WERI-Rb-1 (cell line): ENCODE measurements at regions not wholly inside any gene's neighbourhood (a gene's known extent, or its start where the extent isn't known, plus 50 kb on each side); places are given as distances from the start of the nearest gene placed in this dataset.
A peak's percentile ranks its signal among the peaks of the same experiment; 100 is the strongest.

Experiments used
- DNase-seq: peaks from one replicate; pipeline ENCODE4 v3.0.0-alpha.2; 2020
- H3K27ac ChIP-seq: fragments of 250-450 bp; sonication (Bioruptor Pico); 2 replicates; pipeline ENCODE4 v1.5.1; 2020; ENCODE audit warnings: mild to moderate bottlenecking, moderate library complexity
- H3K27me3 ChIP-seq: fragments of 250-450 bp; sonication (Bioruptor Pico); 2 replicates; pipeline ENCODE4 v1.5.1; 2021; ENCODE audit warnings: mild to moderate bottlenecking, low read depth, moderate library complexity; ENCODE audit not compliant: insufficient read depth, severe bottlenecking
- H3K36me3 ChIP-seq: fragments of 250-450 bp; sonication (Bioruptor Pico); 2 replicates; pipeline ENCODE4 v1.5.1; 2020; ENCODE audit warnings: mild to moderate bottlenecking, moderate library complexity
- H3K4me3 ChIP-seq: 2 replicates; pipeline ENCODE4 v1.5.1; 2011; ENCODE audit warnings: low read depth, mild to moderate bottlenecking, control low read depth, low read length
- H3K9me3 ChIP-seq: fragments of 250-450 bp; sonication (Bioruptor Pico); 2 replicates; pipeline ENCODE4 v1.5.1; 2021; ENCODE audit warnings: mild to moderate bottlenecking, moderate library complexity; ENCODE audit not compliant: severe bottlenecking
- CTCF ChIP-seq: IDR thresholded peaks from 2 replicates; pipeline ENCODE4 v1.5.1; 2011; ENCODE audit warnings: low read depth, mild to moderate bottlenecking, control low read depth, inconsistent platforms, low read length

GRCh38 chr13:74040200-74040599, 94.0 kb downstream of the KLF12 start:
- Histone ChIP-seq H3K36me3 (no peaks in the 10 kb centered on the region), H3K27ac (no peak overlapping the region), H3K27me3 (no peaks in the 10 kb centered on the region), H3K4me3 (no peak overlapping the region), H3K9me3 (no peaks in the 10 kb centered on the region)
- peak; percentile 82 for TF ChIP-seq CTCF
- DNase-seq, result peak; percentile 67

GRCh38 chr13:74039667-74040066, 94.5 kb downstream of the KLF12 start:
- Histone ChIP-seq H3K9me3 (no peaks in the 10 kb centered on the region), H3K36me3 (no peaks in the 10 kb centered on the region), H3K27ac (no peak overlapping the region), H3K27me3 (no peaks in the 10 kb centered on the region), H3K4me3 (no peak overlapping the region)
- no peak for TF ChIP-seq CTCF
- no peak for DNase-seq

GRCh38 chr13:74039154-74039553, 95.0 kb downstream of the KLF12 start:
- Histone ChIP-seq H3K4me3 (no peak overlapping the region), H3K9me3 (no peaks in the 10 kb centered on the region), H3K36me3 (no peaks in the 10 kb centered on the region), H3K27me3 (no peaks in the 10 kb centered on the region), H3K27ac (no peak overlapping the region)
- TF ChIP-seq CTCF, result no peak
- no peak for DNase-seq

- Histone ChIP-seq H3K9me3 (no peaks in the 10 kb centered on the region), H3K27ac (no peak overlapping the region), H3K36me3 (no peaks in the 10 kb centered on the region), H3K4me3 (no peak overlapping the region), H3K27me3 (no peaks in the 10 kb centered on the region)
- DNase-seq, result no peak
- no peak for TF ChIP-seq CTCF
These were observed 96.4 kb downstream of the KLF12 start for GRCh38 chr13:74037762-74038161.

GRCh38 chr13:74036373-74036772, 97.8 kb downstream of the KLF12 start:
- Histone ChIP-seq H3K9me3 (no peaks in the 10 kb centered on the region), H3K27me3 (no peaks in the 10 kb centered on the region), H3K36me3 (no peaks in the 10 kb centered on the region), H3K27ac (no peak overlapping the region), H3K4me3 (no peak overlapping the region)
- no peak for TF ChIP-seq CTCF
- no peak for DNase-seq

GRCh38 chr13:74035896-74036295, 98.3 kb downstream of the KLF12 start:
- Histone ChIP-seq H3K27me3 (no peaks in the 10 kb centered on the region), H3K36me3 (no peaks in the 10 kb centered on the region), H3K4me3 (no peak overlapping the region), H3K9me3 (no peaks in the 10 kb centered on the region), H3K27ac (no peak overlapping the region)
- no peak for TF ChIP-seq CTCF
- no peak for DNase-seq
